CD4-positive, alpha-beta T cell (primary cell): ENCODE measurements at regions not wholly inside any gene's neighbourhood (a gene's known extent, or its start where the extent isn't known, plus 50 kb on each side); places are given as distances from the start of the nearest gene placed in this dataset.

Experiments
- ATAC-seq: fragments of 200-7000 bp; cut with Tn5 transposase; one replicate; pipeline ENCODE4 v1.10.0; 2022; ENCODE audit warnings: mild to moderate bottlenecking; ENCODE audit not compliant: poor library complexity
- CTCF ChIA-PET: fragments of 350-600 bp; sonication (Branson Sonifier 250); formaldehyde crosslinking; loops from one replicate; lab custom pipeline; 2021; ENCODE audit warnings: antibody characterized with exemption, inconsistent platforms; lab: Charles Lee
- POLR2A ChIA-PET: fragments of 350-600 bp; sonication (Branson Sonifier 250); formaldehyde crosslinking; loops from one replicate; lab custom pipeline; 2021; ENCODE audit warnings: antibody characterized with exemption, inconsistent platforms; lab: Charles Lee
- DNase-seq, 14 experiments: peaks; one replicate each; pipeline ENCODE4 v3.0.0-alpha.2; 2013 to 2020; ENCODE audit warnings: mixed read lengths in 2 of 14
- H3K27ac ChIP-seq, 2 donors: one replicate each; pipeline versions ENCODE4 v1.5.1 to v1.7.0; 2013; ENCODE audit warnings: low read length in 2 of 2, low read depth in 1 of 2, mild to moderate bottlenecking in 1 of 2
- H3K27me3 ChIP-seq, 2 experiments: 1 replicate in 1 of 2; 2 replicates in 1 of 2; pipeline versions ENCODE4 v1.6.1 to v1.7.0; 2013; ENCODE audit warnings: low read length in 2 of 2, control low read depth in 1 of 2, mild to moderate bottlenecking in 1 of 2, moderate library complexity in 1 of 2; ENCODE audit not compliant: insufficient read depth in 2 of 2, control insufficient read depth in 1 of 2
- H3K36me3 ChIP-seq: one replicate; pipeline ENCODE4 v1.6.1; 2013; ENCODE audit warnings: low read length, control low read depth; ENCODE audit not compliant: insufficient read depth
- H3K4me1 ChIP-seq: one replicate; pipeline ENCODE4 v1.6.1; 2013; ENCODE audit warnings: low read length, control low read depth; ENCODE audit not compliant: insufficient read depth
- H3K4me3 ChIP-seq: one replicate; pipeline ENCODE4 v1.5.1; 2013; ENCODE audit warnings: mild to moderate bottlenecking, low read length, moderate library complexity
- H3K9me3 ChIP-seq, 2 experiments: 1 replicate in 1 of 2; 2 replicates in 1 of 2; pipeline versions ENCODE4 v1.6.1 to v1.7.0; 2013; ENCODE audit warnings: low read length in 2 of 2, mild to moderate bottlenecking in 2 of 2, control low read depth in 1 of 2, moderate library complexity in 1 of 2; ENCODE audit not compliant: control insufficient read depth in 1 of 2, insufficient read depth in 1 of 2
- H3K27ac Mint-ChIP-seq: one replicate; pipeline ENCODE4 v1.8.0; 2020; ENCODE audit warnings: mixed read lengths
- H3K27me3 Mint-ChIP-seq: one replicate; pipeline ENCODE4 v1.8.0; 2021; ENCODE audit warnings: mixed read lengths
- H3K36me3 Mint-ChIP-seq: one replicate; pipeline ENCODE4 v1.8.0; 2021; ENCODE audit warnings: low read depth, mixed read lengths
- H3K4me1 Mint-ChIP-seq: one replicate; pipeline ENCODE4 v1.8.0; 2021; ENCODE audit warnings: low read depth, mixed read lengths
- H3K4me3 Mint-ChIP-seq: one replicate; pipeline ENCODE4 v1.8.0; 2020; ENCODE audit warnings: mild to moderate bottlenecking, mixed read lengths
- H3K9me3 Mint-ChIP-seq: one replicate; pipeline ENCODE4 v1.8.0; 2020; ENCODE audit warnings: mixed read lengths
- intact Hi-C, 2 experiments: fragments of 100-400 bp; cut with DNase I in 1 of 2; cut with micrococcal nuclease in 1 of 2; formaldehyde crosslinking; loops; one replicate each; pipeline versions ENCODE4 v1.15.1 to v1.9.0; 2023 to 2025; cut with DNase I, micrococcal nuclease
- TF ChIP-seq, protein P1 (sequence below): fragments of 200-600 bp; IDR thresholded peaks from one replicate; pipeline ENCODE4 v1.8.0; 2022; ENCODE audit warnings: antibody characterized with exemption, mild to moderate bottlenecking

DNA sequence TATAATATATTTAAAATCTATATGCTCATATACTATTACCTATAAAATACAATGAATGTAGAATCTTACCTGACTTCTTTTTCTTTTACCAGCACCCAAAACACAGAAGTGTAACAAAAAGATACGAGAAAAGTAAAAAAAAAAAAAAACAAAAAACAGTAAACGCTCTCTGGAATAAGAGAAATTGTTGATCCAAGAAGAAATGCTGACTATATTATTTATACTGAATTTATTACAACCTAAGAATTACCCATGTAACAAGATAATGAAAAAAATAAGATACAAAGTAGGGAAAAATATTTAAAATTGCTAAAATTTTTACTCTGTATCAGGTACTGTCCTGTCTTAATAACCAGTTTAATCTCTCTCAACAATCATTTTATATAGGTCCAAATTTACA, 787.9 kb upstream of the MAN1A1 start:
- H3K4me1 Mint-ChIP-seq = no peaks in the 10 kb centered on the region
- intact Hi-C loops = no loop called here
- no peaks in the 10 kb centered on the region for H3K9me3 ChIP-seq
- no peak overlapping the region for H3K27ac ChIP-seq
- TF ChIP-seq, protein P1, sequence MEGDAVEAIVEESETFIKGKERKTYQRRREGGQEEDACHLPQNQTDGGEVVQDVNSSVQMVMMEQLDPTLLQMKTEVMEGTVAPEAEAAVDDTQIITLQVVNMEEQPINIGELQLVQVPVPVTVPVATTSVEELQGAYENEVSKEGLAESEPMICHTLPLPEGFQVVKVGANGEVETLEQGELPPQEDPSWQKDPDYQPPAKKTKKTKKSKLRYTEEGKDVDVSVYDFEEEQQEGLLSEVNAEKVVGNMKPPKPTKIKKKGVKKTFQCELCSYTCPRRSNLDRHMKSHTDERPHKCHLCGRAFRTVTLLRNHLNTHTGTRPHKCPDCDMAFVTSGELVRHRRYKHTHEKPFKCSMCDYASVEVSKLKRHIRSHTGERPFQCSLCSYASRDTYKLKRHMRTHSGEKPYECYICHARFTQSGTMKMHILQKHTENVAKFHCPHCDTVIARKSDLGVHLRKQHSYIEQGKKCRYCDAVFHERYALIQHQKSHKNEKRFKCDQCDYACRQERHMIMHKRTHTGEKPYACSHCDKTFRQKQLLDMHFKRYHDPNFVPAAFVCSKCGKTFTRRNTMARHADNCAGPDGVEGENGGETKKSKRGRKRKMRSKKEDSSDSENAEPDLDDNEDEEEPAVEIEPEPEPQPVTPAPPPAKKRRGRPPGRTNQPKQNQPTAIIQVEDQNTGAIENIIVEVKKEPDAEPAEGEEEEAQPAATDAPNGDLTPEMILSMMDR = no peak
- no peak overlapping the region for H3K27ac Mint-ChIP-seq
- no peaks in the 10 kb centered on the region for H3K27me3 Mint-ChIP-seq
- ChIA-PET POLR2A (no interaction called here), CTCF (no interaction called here)
- H3K36me3 ChIP-seq = no peaks in the 10 kb centered on the region
- ATAC-seq (no peak), DNase-seq (no peak)
- H3K36me3 Mint-ChIP-seq = no peaks in the 10 kb centered on the region
- no peak overlapping the region for H3K4me3 ChIP-seq
- no peak overlapping the region for H3K4me3 Mint-ChIP-seq
- H3K4me1 ChIP-seq = no peaks in the 10 kb centered on the region
- no peaks in the 10 kb centered on the region for H3K9me3 Mint-ChIP-seq
- H3K27me3 ChIP-seq = no peaks in the 10 kb centered on the region

DNA sequence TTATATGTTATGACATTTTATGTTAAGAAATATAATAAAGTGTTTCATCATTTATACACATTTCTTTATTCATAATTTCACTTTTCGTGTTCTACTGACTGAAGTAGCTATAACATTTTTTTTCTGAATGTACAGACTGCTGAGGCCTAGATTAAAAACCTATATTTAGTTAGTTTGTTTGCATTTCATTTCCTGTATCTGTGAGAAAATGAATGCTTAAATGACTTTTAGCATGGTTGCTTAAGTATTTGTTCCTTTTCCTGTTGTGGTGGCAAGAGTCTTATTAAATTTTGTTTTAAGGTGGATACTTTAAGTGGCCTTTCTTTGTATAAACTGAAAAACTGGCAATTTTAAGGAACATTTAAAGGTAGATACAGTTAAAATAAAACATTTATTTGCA, 779.7 kb upstream of the MAN1A1 start:
- no peak overlapping the region for H3K4me3 Mint-ChIP-seq
- ChIA-PET CTCF (no interaction called here), POLR2A (no interaction called here)
- H3K4me1 Mint-ChIP-seq = no peaks in the 10 kb centered on the region
- TF ChIP-seq, protein P1 = no peak
- no peak for DNase-seq
- Histone ChIP-seq H3K4me3 (no peak overlapping the region), H3K4me1 (no peaks in the 10 kb centered on the region), H3K9me3 (no peaks in the 10 kb centered on the region), H3K27me3 (no peaks in the 10 kb centered on the region), H3K36me3 (no peaks in the 10 kb centered on the region), H3K27ac (no peak overlapping the region)
- intact Hi-C loops = no loop called here
- no peaks in the 10 kb centered on the region for H3K9me3 Mint-ChIP-seq
- no peak overlapping the region for H3K27ac Mint-ChIP-seq
- H3K27me3 Mint-ChIP-seq = no peaks in the 10 kb centered on the region
- no peaks in the 10 kb centered on the region for H3K36me3 Mint-ChIP-seq
- no peak for ATAC-seq

DNA sequence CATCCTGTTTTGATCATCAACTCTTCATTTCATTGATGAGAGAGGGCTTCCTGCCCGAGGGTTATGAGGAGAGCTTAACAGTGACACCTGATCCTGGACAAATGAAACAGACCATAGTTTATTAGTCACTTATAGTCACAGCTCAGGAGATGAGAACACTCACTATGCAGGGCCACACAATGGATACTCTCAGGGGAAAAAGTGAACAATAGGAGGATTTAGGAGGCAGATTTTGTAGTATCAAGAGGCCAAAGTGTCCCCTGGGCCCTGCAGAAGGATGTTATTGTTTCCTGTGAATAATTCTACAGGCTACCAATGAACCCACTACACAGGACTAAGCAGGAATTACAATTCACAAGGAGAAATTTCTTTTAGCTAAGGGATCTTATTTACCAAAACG, 772.8 kb upstream of the MAN1A1 start:
- Histone ChIP-seq H3K36me3 (no peaks in the 10 kb centered on the region), H3K4me3 (no peak overlapping the region), H3K4me1 (no peaks in the 10 kb centered on the region), H3K9me3 (no peaks in the 10 kb centered on the region), H3K27me3 (no peaks in the 10 kb centered on the region), H3K27ac (no peak overlapping the region)
- ChIA-PET POLR2A (no interaction called here), CTCF (no interaction called here)
- intact Hi-C loops = no loop called here
- no peak overlapping the region for H3K27ac Mint-ChIP-seq
- H3K9me3 Mint-ChIP-seq = no peaks in the 10 kb centered on the region
- TF ChIP-seq, protein P1 = no peak
- H3K4me3 Mint-ChIP-seq = no peak overlapping the region
- ATAC-seq = no peak
- H3K4me1 Mint-ChIP-seq = no peaks in the 10 kb centered on the region
- DNase-seq = no peak
- H3K27me3 Mint-ChIP-seq = no peaks in the 10 kb centered on the region
- no peaks in the 10 kb centered on the region for H3K36me3 Mint-ChIP-seq
